SU-DHL-6 (cell line): ENCODE measurements at regions not wholly inside any gene's neighbourhood (a gene's known extent, or its start where the extent isn't known, plus 50 kb on each side); places are given as distances from the start of the nearest gene placed in this dataset.

Experiments
- EZH2phosphoT487 ChIP-seq: fragments of 200-600 bp; sonication (generic), shearing (Covaris generic); conservative IDR thresholded peaks from 2 replicates; pipeline ENCODE4 v1.6.1; 2018; ENCODE audit warnings: mild to moderate bottlenecking, antibody characterized with exemption, low read length, moderate library complexity, mixed read lengths
- TF ChIP-seq, protein P1 (sequence below): fragments of 200-600 bp; sonication (generic); IDR thresholded peaks from one replicate; pipeline ENCODE4 v1.5.1; 2017; ENCODE audit warnings: antibody characterized with exemption, mild to moderate bottlenecking, low read length, moderate library complexity; ENCODE audit not compliant: insufficient read depth, poor library complexity, severe bottlenecking

DNA sequence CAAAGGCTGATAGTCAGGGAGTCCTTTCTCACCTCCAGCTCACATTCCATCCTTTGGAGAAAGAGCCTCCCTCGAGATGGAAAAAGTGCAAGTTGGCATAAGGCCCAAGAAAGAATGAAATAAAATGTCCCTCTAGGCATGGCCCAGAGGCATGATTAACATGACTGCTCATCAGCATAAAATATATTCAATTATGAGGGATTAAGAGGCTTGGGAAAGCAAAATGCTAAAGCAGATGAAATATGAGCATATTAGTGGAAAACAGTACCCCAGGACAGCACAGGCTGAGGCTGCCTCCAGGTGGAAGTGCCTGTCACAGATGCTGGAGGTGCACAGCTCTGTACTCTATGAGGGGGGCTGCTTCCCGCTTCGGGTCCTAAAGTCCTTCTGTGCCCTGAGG lies 347.8 kb upstream of the PLET1 start:
- TF ChIP-seq, protein P1, sequence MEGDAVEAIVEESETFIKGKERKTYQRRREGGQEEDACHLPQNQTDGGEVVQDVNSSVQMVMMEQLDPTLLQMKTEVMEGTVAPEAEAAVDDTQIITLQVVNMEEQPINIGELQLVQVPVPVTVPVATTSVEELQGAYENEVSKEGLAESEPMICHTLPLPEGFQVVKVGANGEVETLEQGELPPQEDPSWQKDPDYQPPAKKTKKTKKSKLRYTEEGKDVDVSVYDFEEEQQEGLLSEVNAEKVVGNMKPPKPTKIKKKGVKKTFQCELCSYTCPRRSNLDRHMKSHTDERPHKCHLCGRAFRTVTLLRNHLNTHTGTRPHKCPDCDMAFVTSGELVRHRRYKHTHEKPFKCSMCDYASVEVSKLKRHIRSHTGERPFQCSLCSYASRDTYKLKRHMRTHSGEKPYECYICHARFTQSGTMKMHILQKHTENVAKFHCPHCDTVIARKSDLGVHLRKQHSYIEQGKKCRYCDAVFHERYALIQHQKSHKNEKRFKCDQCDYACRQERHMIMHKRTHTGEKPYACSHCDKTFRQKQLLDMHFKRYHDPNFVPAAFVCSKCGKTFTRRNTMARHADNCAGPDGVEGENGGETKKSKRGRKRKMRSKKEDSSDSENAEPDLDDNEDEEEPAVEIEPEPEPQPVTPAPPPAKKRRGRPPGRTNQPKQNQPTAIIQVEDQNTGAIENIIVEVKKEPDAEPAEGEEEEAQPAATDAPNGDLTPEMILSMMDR: no peak
- TF ChIP-seq EZH2phosphoT487: no peak
